Spinal cord (tissue), 9 donors: ENCODE measurements at regions not wholly inside any gene's neighbourhood (a gene's known extent, or its start where the extent isn't known, plus 50 kb on each side); places are given as distances from the start of the nearest gene placed in this dataset.
A peak's percentile ranks its signal among the peaks of the same experiment; 100 is the strongest.

Experiments used
- DNase-seq, 6 donors: peaks; one replicate each; pipeline versions ENCODE4 v3.0.0 to v3.0.0-alpha.2; 2013 to 2015; ENCODE audit warnings: low spot score in 6 of 6, low read depth in 4 of 6
- H3K27ac ChIP-seq: one replicate; pipeline ENCODE4 v1.5.1; 2013; ENCODE audit warnings: low read depth, low read length, control low read depth
- H3K27me3 ChIP-seq: one replicate; pipeline ENCODE4 v1.6.1; 2013; ENCODE audit warnings: low read length; ENCODE audit not compliant: control insufficient read depth, insufficient read depth
- H3K36me3 ChIP-seq: one replicate; pipeline ENCODE4 v1.6.1; 2013; ENCODE audit warnings: low read length; ENCODE audit not compliant: control insufficient read depth, insufficient read depth
- H3K4me1 ChIP-seq: one replicate; pipeline ENCODE4 v1.6.1; 2013; ENCODE audit warnings: low read length; ENCODE audit not compliant: control insufficient read depth, insufficient read depth
- H3K4me3 ChIP-seq: one replicate; pipeline ENCODE4 v1.5.1; 2013; ENCODE audit warnings: low read depth, low read length, control low read depth
- H3K9me3 ChIP-seq: one replicate; pipeline ENCODE4 v1.6.1; 2013; ENCODE audit warnings: low read length; ENCODE audit not compliant: control insufficient read depth, insufficient read depth
- WGBS: methylation state at CpG from one replicate; pipeline ENCODE4 v1.1.5; 2013; ENCODE audit warnings: missing lambda C conversion rate; ENCODE audit not compliant: insufficient coverage; 5-methylcytosine and 5-hydroxymethylcytosine counted together
- donor health status: healthy.

- 64% methylated on average over 6 of the region's 11 CpGs for WGBS
- H3K27ac ChIP-seq = peak overlapping the region; percentile 15
- no peaks in the 10 kb centered on the region for H3K27me3 ChIP-seq
- H3K9me3 ChIP-seq = no peaks in the 10 kb centered on the region
- peak in 2 of 6 donors; percentile 68 to 92 for DNase-seq
- H3K36me3 ChIP-seq = no peaks in the 10 kb centered on the region
- H3K4me3 ChIP-seq = no peak overlapping the region
- H3K4me1 ChIP-seq = peaks cover 33% of the 10 kb centered on the region
Measured at GRCh38 chr10:78754269-78755062, 314.3 kb upstream of the ZMIZ1 start.

GRCh38 chr10:78755063-78755701 is 313.6 kb upstream of the ZMIZ1 start:
- H3K27ac ChIP-seq = peak overlapping the region; percentile 40
- H3K36me3 ChIP-seq = no peaks in the 10 kb centered on the region
- DNase-seq = peak in 1 of 6 donors; percentile 38
- H3K9me3 ChIP-seq = no peaks in the 10 kb centered on the region
- peaks cover 33% of the 10 kb centered on the region for H3K4me1 ChIP-seq
- 72% methylated on average over 7 of the region's 12 CpGs for WGBS
- H3K4me3 ChIP-seq = no peak overlapping the region
- H3K27me3 ChIP-seq = no peaks in the 10 kb centered on the region

- H3K4me3 ChIP-seq = no peak overlapping the region
- no peaks in the 10 kb centered on the region for H3K36me3 ChIP-seq
- no peaks in the 10 kb centered on the region for H3K9me3 ChIP-seq
- 50% methylated on average over 1 of the region's 3 CpGs for WGBS
- peaks cover 40% of the 10 kb centered on the region for H3K4me1 ChIP-seq
- H3K27ac ChIP-seq = no peak overlapping the region
- H3K27me3 ChIP-seq = no peaks in the 10 kb centered on the region
- DNase-seq = no peak
Measured at GRCh38 chr10:78755877-78756455, 312.8 kb upstream of the ZMIZ1 start.

- no peak overlapping the region for H3K4me3 ChIP-seq
- DNase-seq = peak in 1 of 6 donors; percentile 45
- peaks cover 47% of the 10 kb centered on the region for H3K4me1 ChIP-seq
- no peaks in the 10 kb centered on the region for H3K27me3 ChIP-seq
- no peak overlapping the region for H3K27ac ChIP-seq
- 65% methylated on average over 15 of the region's 18 CpGs for WGBS
- no peaks in the 10 kb centered on the region for H3K9me3 ChIP-seq
- H3K36me3 ChIP-seq = no peaks in the 10 kb centered on the region
Measured at GRCh38 chr10:78756604-78757343, 312.0 kb upstream of the ZMIZ1 start.

GRCh38 chr10:78757344-78757925 is 311.3 kb upstream of the ZMIZ1 start:
- no peak overlapping the region for H3K27ac ChIP-seq
- DNase-seq = peak in 1 of 6 donors; percentile 56
- no peaks in the 10 kb centered on the region for H3K36me3 ChIP-seq
- H3K9me3 ChIP-seq = no peaks in the 10 kb centered on the region
- H3K4me3 ChIP-seq = no peak overlapping the region
- WGBS = 52% methylated on average over 15 of the region's 16 CpGs
- no peaks in the 10 kb centered on the region for H3K27me3 ChIP-seq
- H3K4me1 ChIP-seq = peaks cover 47% of the 10 kb centered on the region

- no peaks in the 10 kb centered on the region for H3K36me3 ChIP-seq
- no peak overlapping the region for H3K27ac ChIP-seq
- no peaks in the 10 kb centered on the region for H3K27me3 ChIP-seq
- peaks cover 52% of the 10 kb centered on the region for H3K4me1 ChIP-seq
- no peak overlapping the region for H3K4me3 ChIP-seq
- DNase-seq = no peak
- 97% methylated on average over 6 of the region's 6 CpGs for WGBS
- no peaks in the 10 kb centered on the region for H3K9me3 ChIP-seq
Measured at GRCh38 chr10:78758176-78758575, 310.6 kb upstream of the ZMIZ1 start.

GRCh38 chr10:78759456-78760120 is 309.2 kb upstream of the ZMIZ1 start:
- WGBS = 94% methylated on average over 3 of the region's 5 CpGs
- Histone ChIP-seq H3K36me3 (no peaks in the 10 kb centered on the region), H3K27ac (no peak overlapping the region), H3K9me3 (no peaks in the 10 kb centered on the region), H3K4me1 (peaks cover 55% of the 10 kb centered on the region), H3K4me3 (no peak overlapping the region), H3K27me3 (no peaks in the 10 kb centered on the region)
- DNase-seq = no peak

- DNase-seq = no peak
- H3K27ac ChIP-seq = no peak overlapping the region
- H3K36me3 ChIP-seq = no peaks in the 10 kb centered on the region
- no peaks in the 10 kb centered on the region for H3K9me3 ChIP-seq
- H3K4me1 ChIP-seq = peaks cover 52% of the 10 kb centered on the region
- no peak overlapping the region for H3K4me3 ChIP-seq
- WGBS = 79% methylated on average over 7 of the region's 8 CpGs
- H3K27me3 ChIP-seq = no peaks in the 10 kb centered on the region
Measured at GRCh38 chr10:78760463-78761310, 308.1 kb upstream of the ZMIZ1 start.
